Small intestine (tissue), 7 donors: ENCODE measurements at regions not wholly inside any gene's neighbourhood (a gene's known extent, or its start where the extent isn't known, plus 50 kb on each side); places are given as distances from the start of the nearest gene placed in this dataset.

Experiments
- DNase-seq, 2 donors: peaks; one replicate each; pipeline versions ENCODE4 v3.0.0 to v3.0.0-alpha.2; 2013
- FAIRE-seq: peaks from 2 replicates; lab custom pipeline; 2012; peaks lifted over from hg19 to GRCh38; lab: Jason Lieb, UNC
- H3K27ac ChIP-seq, 3 donors: one replicate each; pipeline ENCODE4 v1.5.1; 2013; ENCODE audit warnings: low read length in 2 of 3, mild to moderate bottlenecking in 2 of 3, control low read depth in 1 of 3, inconsistent platforms in 1 of 3, low read depth in 1 of 3, moderate library complexity in 1 of 3
- H3K27me3 ChIP-seq, 3 donors: one replicate each; pipeline ENCODE4 v1.6.1; 2013; ENCODE audit warnings: low read length in 3 of 3, inconsistent platforms in 1 of 3; ENCODE audit not compliant: control insufficient read depth in 3 of 3, insufficient read depth in 3 of 3
- H3K36me3 ChIP-seq, 3 donors: one replicate each; pipeline ENCODE4 v1.6.1; 2013; ENCODE audit warnings: low read length in 3 of 3, inconsistent platforms in 1 of 3, low read depth in 1 of 3, mild to moderate bottlenecking in 1 of 3, moderate library complexity in 1 of 3; ENCODE audit not compliant: control insufficient read depth in 3 of 3, insufficient read depth in 2 of 3
- H3K4me1 ChIP-seq, 3 donors: one replicate each; pipeline ENCODE4 v1.6.1; 2013; ENCODE audit warnings: low read length in 2 of 3, inconsistent platforms in 1 of 3, low read depth in 1 of 3, mild to moderate bottlenecking in 1 of 3, moderate library complexity in 1 of 3; ENCODE audit not compliant: control insufficient read depth in 3 of 3, insufficient read depth in 2 of 3
- H3K4me3 ChIP-seq, 3 donors: one replicate each; pipeline ENCODE4 v1.5.1; 2013; ENCODE audit warnings: low read length in 3 of 3, control low read depth in 1 of 3, inconsistent platforms in 1 of 3, low read depth in 1 of 3, mild to moderate bottlenecking in 1 of 3, moderate library complexity in 1 of 3
- H3K9me3 ChIP-seq, 2 donors: one replicate each; pipeline ENCODE4 v1.6.1; 2013; ENCODE audit warnings: low read depth in 1 of 2, low read length in 1 of 2; ENCODE audit not compliant: control insufficient read depth in 2 of 2, insufficient read depth in 1 of 2
- WGBS, 3 donors: extraction: QIAGEN DNeasy Blood & Tissue Kit; methylation state at CpG; one replicate each; pipeline ENCODE4 v1.1.7; 2013; 5-methylcytosine and 5-hydroxymethylcytosine counted together
- donor health status: healthy with polysubstance abuse.
- donor health status: control.
- donor health status: control.
- donor health status: Bipolar disorder and iron deficiency.
- donor health status: healthy.

- no peaks in the 10 kb centered on the region for H3K9me3 ChIP-seq
- DNase-seq (no peak), FAIRE-seq (no peak)
- no peak overlapping the region for H3K4me3 ChIP-seq
- H3K4me1 ChIP-seq, result peaks cover 0 to 2% (median 0%) of the 10 kb centered on the region in 3 donors
- WGBS, 3 donors, result 84 to 90% (median 84%) methylated on average over 2 of the region's 2 CpGs
- H3K27me3 ChIP-seq, result no peaks in the 10 kb centered on the region
- no peaks in the 10 kb centered on the region for H3K36me3 ChIP-seq
- H3K27ac ChIP-seq, result no peak overlapping the region
Observed at GRCh38 chr21:35646606-35647005, 413.7 kb downstream of the SETD4 start.

GRCh38 chr21:35645991-35646390 is 414.3 kb downstream of the SETD4 start:
- Histone ChIP-seq H3K4me3 (no peak overlapping the region), H3K4me1 (peaks cover 0 to 2% (median 0%) of the 10 kb centered on the region in 3 donors), H3K9me3 (no peaks in the 10 kb centered on the region), H3K36me3 (no peaks in the 10 kb centered on the region), H3K27ac (no peak overlapping the region), H3K27me3 (no peaks in the 10 kb centered on the region)
- 92 to 93% (median 92%) methylated on average over 2 of the region's 2 CpGs for WGBS, 3 donors
- DNase-seq (no peak), FAIRE-seq (no peak)

DNA sequence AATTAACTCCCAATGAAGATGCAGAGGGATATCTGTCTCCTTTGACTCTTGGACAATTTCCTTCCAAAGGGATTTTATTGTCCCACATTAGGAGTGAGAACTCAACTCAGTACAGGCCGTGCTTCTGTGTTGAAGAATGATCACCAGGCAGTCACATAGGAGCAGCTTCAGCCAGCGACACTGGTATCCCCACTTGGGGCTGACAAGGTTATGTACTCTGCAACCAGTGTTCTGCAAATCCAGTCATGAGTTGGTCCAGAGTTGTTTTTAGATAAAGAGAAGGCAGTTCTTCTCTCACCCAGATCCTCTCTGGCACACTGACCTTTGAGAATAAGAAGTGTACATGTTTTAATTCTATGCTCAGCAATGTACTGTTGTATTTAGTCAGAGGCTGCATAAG is 415.8 kb downstream of the SETD4 start:
- no peak overlapping the region for H3K4me3 ChIP-seq
- FAIRE-seq (no peak), DNase-seq (no peak)
- no peaks in the 10 kb centered on the region for H3K36me3 ChIP-seq
- H3K9me3 ChIP-seq, result no peaks in the 10 kb centered on the region
- H3K27ac ChIP-seq, result no peak overlapping the region
- H3K27me3 ChIP-seq, result no peaks in the 10 kb centered on the region
- WGBS, 3 donors, result 89 to 96% (median 92%) methylated on average over 2 of the region's 2 CpGs
- H3K4me1 ChIP-seq, result no peaks in the 10 kb centered on the region

DNA sequence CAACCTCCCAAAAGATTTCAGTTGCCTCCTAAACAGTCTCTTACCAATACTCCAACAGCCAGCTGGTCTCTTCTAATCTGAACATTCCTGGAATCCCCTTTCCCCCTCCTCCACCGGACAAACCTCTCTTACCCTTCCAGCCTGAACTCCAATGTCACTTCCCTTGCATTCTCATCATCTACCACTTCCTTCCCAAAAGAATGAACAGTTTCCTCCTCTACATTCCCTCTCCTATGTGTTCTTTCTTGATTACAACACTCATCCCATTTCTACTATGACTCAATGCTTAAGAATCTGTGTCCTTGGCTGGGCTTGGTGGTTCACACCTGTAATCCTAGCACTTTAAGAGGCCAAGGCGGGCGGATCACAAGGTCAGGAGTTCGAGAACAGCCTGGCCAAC is 417.1 kb downstream of the SETD4 start:
- Histone ChIP-seq H3K4me1 (no peaks in the 10 kb centered on the region), H3K27me3 (no peaks in the 10 kb centered on the region), H3K4me3 (no peak overlapping the region), H3K36me3 (no peaks in the 10 kb centered on the region), H3K9me3 (no peaks in the 10 kb centered on the region), H3K27ac (no peak overlapping the region)
- FAIRE-seq, result no peak
- DNase-seq, result no peak
- WGBS, 3 donors, result 78 to 83% (median 81%) methylated on average over 4 of the region's 4 CpGs

GRCh38 chr21:35641271-35642016 is 418.9 kb downstream of the SETD4 start:
- H3K36me3 ChIP-seq, result no peaks in the 10 kb centered on the region
- DNase-seq (no peak), FAIRE-seq (no peak)
- WGBS, 3 donors, result 83 to 91% (median 86%) methylated on average over 4 of the region's 4 CpGs
- H3K4me3 ChIP-seq, result no peak overlapping the region
- no peaks in the 10 kb centered on the region for H3K4me1 ChIP-seq
- no peaks in the 10 kb centered on the region for H3K9me3 ChIP-seq
- H3K27me3 ChIP-seq, result no peaks in the 10 kb centered on the region
- no peak overlapping the region for H3K27ac ChIP-seq

GRCh38 chr21:35637431-35637830 is 422.9 kb downstream of the SETD4 start:
- Histone ChIP-seq H3K9me3 (no peaks in the 10 kb centered on the region), H3K4me3 (no peak overlapping the region), H3K36me3 (no peaks in the 10 kb centered on the region), H3K4me1 (no peaks in the 10 kb centered on the region), H3K27ac (no peak overlapping the region), H3K27me3 (no peaks in the 10 kb centered on the region)
- WGBS, 3 donors, result 77 to 85% (median 83%) methylated on average over 2 of the region's 2 CpGs
- FAIRE-seq (no peak), DNase-seq (no peak)

DNA sequence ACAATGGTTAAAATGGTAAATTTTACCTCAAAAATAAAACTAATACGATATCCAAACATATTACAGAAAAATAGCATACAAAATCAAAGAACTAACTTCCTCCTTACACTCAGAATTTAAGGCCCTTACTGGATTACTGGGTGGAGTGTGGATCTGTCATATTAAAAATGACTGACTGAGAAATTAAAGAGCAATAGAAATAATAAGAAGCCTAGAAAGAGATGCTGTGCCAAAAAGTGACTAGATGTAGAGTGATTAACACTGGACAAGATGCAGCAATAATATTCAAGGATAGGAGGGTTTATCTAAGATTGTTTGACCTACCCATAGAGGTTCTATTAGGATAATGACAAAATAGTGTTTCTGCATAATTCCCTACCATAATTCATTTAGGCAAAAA is 424.3 kb downstream of the SETD4 start:
- H3K36me3 ChIP-seq, result no peaks in the 10 kb centered on the region
- H3K4me1 ChIP-seq, result no peaks in the 10 kb centered on the region
- H3K27ac ChIP-seq, result no peak overlapping the region
- H3K27me3 ChIP-seq, result no peaks in the 10 kb centered on the region
- WGBS, 3 donors, result 81 to 93% (median 91%) methylated on average over 1 of the region's 1 CpG
- DNase-seq (no peak), FAIRE-seq (no peak)
- H3K9me3 ChIP-seq, result no peaks in the 10 kb centered on the region
- no peak overlapping the region for H3K4me3 ChIP-seq

- H3K27ac ChIP-seq, result no peak overlapping the region
- no peak overlapping the region for H3K4me3 ChIP-seq
- 90 to 94% (median 93%) methylated on average over 2 of the region's 2 CpGs for WGBS, 3 donors
- H3K27me3 ChIP-seq, result no peaks in the 10 kb centered on the region
- DNase-seq (no peak), FAIRE-seq (no peak)
- H3K9me3 ChIP-seq, result no peaks in the 10 kb centered on the region
- no peaks in the 10 kb centered on the region for H3K36me3 ChIP-seq
- H3K4me1 ChIP-seq, result no peaks in the 10 kb centered on the region
Observed at GRCh38 chr21:35635261-35635660, 425.1 kb downstream of the SETD4 start.

- Histone ChIP-seq H3K27me3 (no peaks in the 10 kb centered on the region), H3K36me3 (no peaks in the 10 kb centered on the region), H3K27ac (no peak overlapping the region), H3K4me1 (no peaks in the 10 kb centered on the region), H3K4me3 (no peak overlapping the region), H3K9me3 (no peaks in the 10 kb centered on the region)
- FAIRE-seq, result no peak
- 86 to 96% (median 87%) methylated on average over 9 of the region's 9 CpGs for WGBS, 3 donors
- DNase-seq, result no peak
Observed at GRCh38 chr21:35633501-35633900, 426.8 kb downstream of the SETD4 start.
